ENCODE measurements at regions not wholly inside any gene's neighbourhood (a gene's known extent, or its start where the extent isn't known, plus 50 kb on each side); places are given as distances from the start of the nearest gene placed in this dataset.

- DNase-seq (ENCODE audit: low read depth) = no peak
These were observed 78.0 kb upstream of the CTLA4 start for GRCh38 chr2:203789618-203790017.

DNA sequence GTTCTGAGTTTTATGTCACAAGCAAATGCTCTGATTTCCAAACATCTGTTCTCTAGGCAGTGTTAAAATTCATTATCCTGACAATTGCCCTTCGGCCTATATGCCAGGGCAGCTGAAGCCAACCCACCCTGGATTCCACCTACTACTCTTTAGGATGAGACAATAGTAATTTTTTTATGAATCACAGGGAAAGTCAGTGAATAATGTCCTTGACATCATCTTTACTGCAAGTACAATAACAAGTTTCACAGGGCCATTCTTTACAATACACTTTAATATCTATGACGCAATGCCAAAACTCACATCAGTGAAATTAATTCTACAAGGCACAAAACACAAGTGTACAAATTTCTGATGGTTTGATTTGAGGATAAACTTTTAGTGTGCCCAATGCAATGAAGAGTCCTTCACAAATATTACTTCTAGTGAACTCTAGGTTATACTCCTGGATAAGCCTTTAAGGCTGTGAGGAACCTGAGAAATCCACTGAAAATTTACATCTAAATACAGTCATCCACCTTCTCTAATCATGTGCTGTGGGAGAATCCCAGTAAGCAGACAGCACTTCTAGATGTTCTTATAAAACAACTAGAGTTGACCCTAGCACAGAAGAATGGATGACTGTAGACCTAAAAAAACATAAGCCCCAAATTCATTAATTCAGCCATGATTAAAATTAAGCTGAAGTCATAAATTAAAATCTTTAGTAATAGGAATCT lies 77.3 kb upstream of the CTLA4 start:
- DNase-seq (ENCODE audit: low read depth) = no peak

GRCh38 chr2:203796248-203797010 lies 71.1 kb upstream of the CTLA4 start:
- no peak for DNase-seq (ENCODE audit: low read depth)

DNA sequence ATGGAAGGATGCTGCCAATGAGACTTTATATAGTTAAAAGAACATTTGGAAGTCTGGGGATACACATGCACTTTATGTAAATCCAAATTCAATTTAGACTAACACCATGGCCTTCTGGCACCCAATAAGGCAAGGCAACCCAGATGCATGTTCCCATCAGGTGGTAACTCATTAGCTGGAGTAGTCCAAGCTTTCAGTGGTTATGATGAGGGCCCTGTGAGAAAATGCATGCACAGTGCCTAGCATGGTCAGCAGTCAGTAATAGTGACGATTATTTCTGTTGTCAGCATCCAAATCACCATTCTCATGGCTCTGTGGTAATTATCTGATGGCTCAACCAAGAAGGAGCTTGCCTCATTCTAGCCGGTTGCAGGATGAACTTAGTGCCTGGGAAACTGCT lies 70.3 kb upstream of the CTLA4 start:
- no peak for DNase-seq (ENCODE audit: low read depth)

GRCh38 chr2:203797712-203798111 lies 69.9 kb upstream of the CTLA4 start:
- DNase-seq (ENCODE audit: low read depth) = peak; percentile 60

- DNase-seq (ENCODE audit: low read depth) = no peak
These were observed 69.1 kb upstream of the CTLA4 start for GRCh38 chr2:203798296-203799087.

GRCh38 chr2:203799908-203800307 lies 67.7 kb upstream of the CTLA4 start:
- DNase-seq (ENCODE audit: low read depth) = no peak

DNA sequence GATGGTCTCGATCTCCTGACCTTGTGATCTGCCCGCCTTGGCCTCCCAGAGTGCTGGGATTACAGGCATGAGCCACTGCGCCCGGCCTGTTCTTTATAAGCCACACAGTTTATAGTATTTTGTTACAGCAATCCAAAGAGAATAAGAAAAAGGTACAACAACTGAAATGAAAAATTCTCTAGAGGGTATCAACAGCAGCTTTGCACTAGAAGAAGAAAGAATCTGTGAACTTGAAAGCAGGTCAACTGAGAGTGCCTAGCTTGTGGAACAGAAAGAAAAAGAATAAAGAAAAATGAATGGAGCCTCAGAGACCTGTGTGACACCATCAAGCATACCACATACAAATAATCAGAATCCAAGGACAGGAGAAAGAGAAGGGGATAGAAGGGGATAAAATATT lies 66.8 kb upstream of the CTLA4 start:
- no peak for DNase-seq (ENCODE audit: low read depth)

DNA sequence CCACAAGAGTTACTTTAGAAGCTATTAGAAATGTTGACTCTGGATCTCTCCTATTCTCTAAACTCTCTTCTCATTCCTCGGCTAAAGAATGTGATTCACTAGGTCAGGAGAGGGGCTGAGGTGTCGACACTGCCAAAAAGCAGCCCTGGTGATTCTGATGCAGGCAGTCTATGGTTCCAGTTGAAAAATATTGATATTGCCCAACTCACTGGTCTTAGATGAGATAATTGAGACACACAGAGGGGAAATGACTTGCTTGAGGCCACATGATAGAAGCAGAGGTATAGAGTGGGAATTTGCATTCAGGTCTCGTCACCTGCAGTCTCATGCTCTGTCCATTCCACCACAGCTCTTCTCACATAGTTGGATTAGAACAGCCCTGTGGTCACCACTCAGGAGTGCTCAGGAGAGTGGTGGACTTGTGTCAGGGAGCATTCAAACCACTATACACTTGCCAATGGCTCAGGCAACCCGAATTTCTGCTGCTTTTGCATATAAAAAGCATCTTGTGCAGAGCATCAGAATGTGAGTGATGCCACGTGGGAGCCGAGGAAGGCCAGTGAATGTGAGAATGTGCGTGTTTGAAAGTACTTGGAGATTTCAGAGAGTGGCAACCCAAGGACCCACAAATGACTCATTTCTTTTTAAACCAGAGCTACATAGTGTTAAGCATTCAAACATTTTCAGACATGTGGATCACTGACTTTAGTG lies 65.1 kb upstream of the CTLA4 start:
- DNase-seq (ENCODE audit: low read depth) = peak; percentile 94

GRCh38 chr2:203803053-203803429 lies 64.5 kb upstream of the CTLA4 start:
- DNase-seq (ENCODE audit: low read depth) = no peak

DNA sequence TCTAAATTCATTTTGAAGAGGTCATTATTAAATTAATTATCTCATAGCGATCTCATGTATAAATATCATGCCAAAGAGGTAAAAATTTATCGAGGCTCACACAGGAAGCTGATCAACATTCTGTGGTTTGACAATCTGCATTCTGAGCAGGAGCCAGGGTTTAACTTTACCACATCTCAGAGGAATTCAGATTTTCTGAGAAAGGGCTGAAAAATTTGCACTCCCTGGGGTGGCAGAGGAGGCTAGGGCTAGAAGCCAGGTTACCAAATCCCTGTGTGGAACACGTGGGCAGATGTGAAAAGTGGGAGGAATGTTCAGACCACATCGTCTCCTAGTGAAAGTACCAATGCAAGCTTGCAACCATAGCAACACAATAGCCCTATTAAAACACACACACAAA lies 63.5 kb upstream of the CTLA4 start:
- peak; percentile 97 for DNase-seq (ENCODE audit: low read depth)

GRCh38 chr2:203804764-203805485 lies 62.6 kb upstream of the CTLA4 start:
- peak; percentile 87 for DNase-seq (ENCODE audit: low read depth)

- DNase-seq (ENCODE audit: low read depth) = no peak
These were observed 62.1 kb upstream of the CTLA4 start for GRCh38 chr2:203805486-203805838.

- DNase-seq (ENCODE audit: low read depth) = no peak
These were observed 60.8 kb upstream of the CTLA4 start for GRCh38 chr2:203806761-203807160.

DNA sequence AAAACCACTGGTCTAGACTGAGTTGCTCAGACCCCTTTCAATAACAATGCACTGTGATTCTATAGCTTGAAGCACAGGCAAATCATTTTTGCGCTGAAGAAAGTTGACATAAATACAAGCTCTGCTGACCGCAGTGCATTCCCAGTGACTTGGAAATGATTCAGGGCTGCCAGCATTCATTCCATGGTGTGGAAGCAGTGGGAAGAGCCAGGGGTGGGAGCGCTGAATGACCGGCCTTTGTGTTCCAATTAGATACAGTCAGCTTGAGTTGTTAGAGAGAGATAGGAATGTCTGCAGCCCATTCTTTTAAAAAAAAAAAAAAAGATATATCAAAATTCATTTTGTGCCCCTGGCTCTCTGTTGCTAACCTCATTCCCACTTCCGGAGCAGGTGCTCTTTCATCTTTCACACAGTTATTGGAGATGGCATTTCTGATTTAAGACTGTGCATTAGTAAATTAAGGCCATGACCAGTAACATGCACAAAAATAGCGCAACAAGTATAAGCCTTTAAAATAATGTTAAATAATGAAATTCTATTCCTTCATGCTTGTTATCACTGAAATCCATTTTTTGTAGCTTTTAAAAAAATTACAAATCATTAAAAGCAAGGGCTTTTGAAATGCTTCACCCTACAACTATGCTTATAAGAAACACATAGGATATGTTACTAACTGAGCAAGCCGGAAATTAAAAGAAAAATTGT lies 59.4 kb upstream of the CTLA4 start:
- DNase-seq (ENCODE audit: low read depth) = peak; percentile 97

- DNase-seq (ENCODE audit: low read depth) = peak; percentile 69
These were observed 58.5 kb upstream of the CTLA4 start for GRCh38 chr2:203809084-203809521.

GRCh38 chr2:203809991-203810510 lies 57.5 kb upstream of the CTLA4 start:
- DNase-seq (ENCODE audit: low read depth) = no peak

GRCh38 chr2:203811491-203812221 lies 55.9 kb upstream of the CTLA4 start:
- DNase-seq (ENCODE audit: low read depth) = peak; percentile 96

- no peak for DNase-seq (ENCODE audit: low read depth)
These were observed 55.0 kb upstream of the CTLA4 start for GRCh38 chr2:203812294-203813221.

All from RPMI7951 (cell line).